ENCODE measurements at regions not wholly inside any gene's neighbourhood (a gene's known extent, or its start where the extent isn't known, plus 50 kb on each side); places are given as distances from the start of the nearest gene placed in this dataset.
A peak's percentile ranks its signal among the peaks of the same experiment; 100 is the strongest.

DNA sequence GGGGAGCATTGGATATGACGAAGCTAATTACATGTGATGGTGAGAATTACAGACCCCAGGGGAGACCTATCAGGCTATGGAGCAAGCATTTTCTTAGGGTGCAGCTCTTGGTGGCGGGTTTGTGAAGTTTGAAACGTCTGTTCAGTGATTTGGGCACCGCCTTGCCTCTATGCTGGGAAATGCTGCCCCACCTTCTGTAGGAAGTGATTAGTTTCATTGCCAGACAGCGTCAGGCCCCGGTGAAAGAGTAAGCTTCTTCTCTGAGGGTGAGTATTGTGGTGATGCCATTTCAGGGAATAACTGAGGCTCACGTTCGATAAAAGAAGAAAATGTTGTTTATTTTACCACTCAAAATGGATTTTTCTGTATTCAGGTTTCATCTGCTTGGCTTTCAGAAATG, 186.2 kb upstream of the CDH2 start:
- BruUV-seq (replicated peaks), result no TSS peak
- no peak overlapping the region for H3K4me2 ChIP-seq (ENCODE audit: low read depth, low read length)
- FAIRE-seq (no peak), DNase-seq (ENCODE audit: low spot score) (no peak), ATAC-seq (no peak)
- no peak overlapping the region for H3K9ac ChIP-seq (ENCODE audit: insufficient read depth, low read depth, low read length)
- intact Hi-C loops (cut with micrococcal nuclease; ENCODE audit: unreplicated experiment), result no loop called here
- in situ Hi-C loops (cut with HindIII; ENCODE audit: extremely low pct_ligation_motif_present, low pct_unique_long_range_greater_than_20kb), result no loop called here
- H3K36me3 ChIP-seq (replicated peaks in 1 of 2; ENCODE audit: control insufficient read depth in 1 of 2, insufficient read depth in 2 of 2, low read length in 2 of 2), result no peaks in the 10 kb centered on the region
- 1% methylated on average over 8 of the region's 8 CpGs for WGBS (ENCODE audit: low lambda C conversion rate)
- TF ChIP-seq WIZ (CRISPR knock-in tag; IDR thresholded peaks at IDR 0.05), result no peak
- TF ChIP-seq MLX (CRISPR knock-in tag; IDR thresholded peaks at IDR 0.05), result no peak
- no peak for TF ChIP-seq SIN3B (IDR thresholded peaks at IDR 0.05; ENCODE audit: low read length)
- no peak for TF ChIP-seq HNF4A (CRISPR knock-in tag; IDR thresholded peaks at IDR 0.05)
- no peak overlapping the region for H3K4me3 ChIP-seq (replicated peaks in 1 of 3; ENCODE audit: insufficient read depth in 1 of 3, low read depth in 2 of 3, low read length in 3 of 3)
- H3K9me3 ChIP-seq (ENCODE audit: low read length), result no peaks in the 10 kb centered on the region
- no peak overlapping the region for H2AFZ ChIP-seq (ENCODE audit: low read length)
- H3K79me2 ChIP-seq (ENCODE audit: insufficient read depth, low read length), result no peaks in the 10 kb centered on the region
- H3K27me3 ChIP-seq (ENCODE audit: control insufficient read depth in 1 of 2, insufficient read depth in 2 of 2, low read length in 2 of 2), result no peaks in the 10 kb centered on the region
- H4K20me1 ChIP-seq (ENCODE audit: insufficient read depth, low read length), result no peaks in the 10 kb centered on the region
- no peak overlapping the region for H3K27ac ChIP-seq (ENCODE audit: extremely low read length, insufficient read depth, low read length)
- no peaks in the 10 kb centered on the region for H3K4me1 ChIP-seq (ENCODE audit: insufficient read depth, low read length)
- ChIA-PET CTCF (ENCODE audit: low intra/inter-chr PET ratio, low total read pairs) (no interaction called here), POLR2A (no interaction called here)

DNA sequence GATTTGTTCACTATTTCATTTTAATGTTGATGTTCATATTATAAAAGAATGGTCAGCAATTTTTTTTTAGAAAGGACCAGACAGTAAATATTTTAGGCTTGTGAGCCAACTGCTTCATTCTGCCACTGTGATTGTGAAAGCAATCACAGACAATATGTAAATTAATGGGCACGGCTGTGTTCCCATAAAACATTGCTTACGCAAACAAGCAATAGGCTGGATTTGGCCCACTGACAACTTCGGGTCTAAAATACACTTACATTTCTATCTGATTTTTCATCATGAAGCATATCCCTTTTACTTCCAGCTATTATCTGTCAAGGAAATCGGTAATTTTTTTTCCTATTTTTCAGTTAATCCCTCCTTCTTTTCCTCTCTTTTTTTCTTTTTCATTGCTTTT, 182.2 kb upstream of the CDH2 start:
- Histone ChIP-seq H4K20me1 (ENCODE audit: insufficient read depth, low read length) (no peaks in the 10 kb centered on the region), H3K4me1 (ENCODE audit: insufficient read depth, low read length) (no peaks in the 10 kb centered on the region), H3K9me3 (ENCODE audit: low read length) (no peaks in the 10 kb centered on the region), H3K27me3 (ENCODE audit: control insufficient read depth in 1 of 2, insufficient read depth in 2 of 2, low read length in 2 of 2) (no peaks in the 10 kb centered on the region), H3K9ac (ENCODE audit: insufficient read depth, low read depth, low read length) (no peak overlapping the region), H3K4me3 (replicated peaks in 1 of 3; ENCODE audit: insufficient read depth in 1 of 3, low read depth in 2 of 3, low read length in 3 of 3) (no peak overlapping the region), H3K27ac (ENCODE audit: extremely low read length, insufficient read depth, low read length) (no peak overlapping the region), H3K4me2 (ENCODE audit: low read depth, low read length) (no peak overlapping the region), H3K79me2 (ENCODE audit: insufficient read depth, low read length) (no peaks in the 10 kb centered on the region), H2AFZ (ENCODE audit: low read length) (no peak overlapping the region), H3K36me3 (replicated peaks in 1 of 2; ENCODE audit: control insufficient read depth in 1 of 2, insufficient read depth in 2 of 2, low read length in 2 of 2) (no peaks in the 10 kb centered on the region)
- intact Hi-C loops (cut with micrococcal nuclease; ENCODE audit: unreplicated experiment) (no loop called here), in situ Hi-C loops (cut with HindIII; ENCODE audit: extremely low pct_ligation_motif_present, low pct_unique_long_range_greater_than_20kb) (no loop called here)
- no peak for ATAC-seq
- ChIA-PET CTCF (ENCODE audit: low intra/inter-chr PET ratio, low total read pairs) (no interaction called here), POLR2A (no interaction called here)
- BruUV-seq (replicated peaks), result no TSS peak
- TF ChIP-seq MAFF (IDR thresholded peaks at IDR 0.05; ENCODE audit: low read depth, low read length) (peak; percentile 16; the same call in 1 of the 2 replicates), ZNF558 (CRISPR knock-in tag; IDR thresholded peaks at IDR 0.05; ENCODE audit: borderline replicate concordance) (no peak), MAFK (conservative IDR thresholded peaks at IDR 0.05 in 1 of 2, IDR thresholded peaks at IDR 0.05 in 1 of 2; ENCODE audit: low read length in 2 of 2) (peak in 1 of 2 experiments; percentile 33; a peak in 2 of 4 replicates), NFIB (CRISPR knock-in tag; IDR thresholded peaks at IDR 0.05; ENCODE audit: borderline replicate concordance) (no peak)
- WGBS (ENCODE audit: low lambda C conversion rate), result 24% methylated on average over 4 of the region's 4 CpGs
- DNase-seq (ENCODE audit: low spot score), result no peak
- FAIRE-seq, result no peak
